ENCODE measurements at regions not wholly inside any gene's neighbourhood (a gene's known extent, or its start where the extent isn't known, plus 50 kb on each side); places are given as distances from the start of the nearest gene placed in this dataset.

- Mint-ChIP-seq H3K9me3 (peaks cover 4% of the 10 kb centered on the region), H3K4me1 (no peaks in the 10 kb centered on the region), H3K27ac (no peak overlapping the region), H3K27me3 (ENCODE audit: low read depth, poor library complexity) (peaks cover 4% of the 10 kb centered on the region), H3K4me3 (no peak overlapping the region), H3K36me3 (ENCODE audit: low read depth) (peaks cover 5% of the 10 kb centered on the region)
- TF ChIP-seq CTCF (IDR thresholded peaks at IDR 0.05), result no peak
- DNase-seq, result no peak
Observed at GRCh38 chr3:84836961-84837360, 121.8 kb upstream of the CADM2 start.

- no peak for DNase-seq
- Mint-ChIP-seq H3K27me3 (ENCODE audit: low read depth, poor library complexity) (no peaks in the 10 kb centered on the region), H3K27ac (no peak overlapping the region), H3K4me1 (no peaks in the 10 kb centered on the region), H3K9me3 (no peaks in the 10 kb centered on the region), H3K4me3 (no peak overlapping the region), H3K36me3 (ENCODE audit: low read depth) (no peaks in the 10 kb centered on the region)
- TF ChIP-seq CTCF (IDR thresholded peaks at IDR 0.05), result no peak
Observed at GRCh38 chr3:84877092-84877491, 81.7 kb upstream of the CADM2 start.

- Mint-ChIP-seq H3K4me1 (no peaks in the 10 kb centered on the region), H3K4me3 (no peak overlapping the region), H3K27ac (no peak overlapping the region), H3K9me3 (no peaks in the 10 kb centered on the region), H3K36me3 (ENCODE audit: low read depth) (no peaks in the 10 kb centered on the region), H3K27me3 (ENCODE audit: low read depth, poor library complexity) (peaks cover 2% of the 10 kb centered on the region)
- no peak for DNase-seq
- no peak for TF ChIP-seq CTCF (IDR thresholded peaks at IDR 0.05)
Observed at GRCh38 chr3:84881288-84881687, 77.5 kb upstream of the CADM2 start.

GRCh38 chr3:84885199-84885882 lies 73.4 kb upstream of the CADM2 start:
- Mint-ChIP-seq H3K27ac (no peak overlapping the region), H3K36me3 (ENCODE audit: low read depth) (no peaks in the 10 kb centered on the region), H3K4me3 (no peak overlapping the region), H3K4me1 (no peaks in the 10 kb centered on the region), H3K9me3 (peaks cover 12% of the 10 kb centered on the region), H3K27me3 (ENCODE audit: low read depth, poor library complexity) (peaks cover 6% of the 10 kb centered on the region)
- DNase-seq, result no peak
- TF ChIP-seq CTCF (IDR thresholded peaks at IDR 0.05), result no peak

GRCh38 chr3:84891851-84892250 lies 66.9 kb upstream of the CADM2 start:
- Mint-ChIP-seq H3K4me1 (no peaks in the 10 kb centered on the region), H3K4me3 (no peak overlapping the region), H3K27ac (no peak overlapping the region), H3K36me3 (ENCODE audit: low read depth) (no peaks in the 10 kb centered on the region), H3K9me3 (peaks cover 27% of the 10 kb centered on the region), H3K27me3 (ENCODE audit: low read depth, poor library complexity) (peaks cover 3% of the 10 kb centered on the region)
- no peak for TF ChIP-seq CTCF (IDR thresholded peaks at IDR 0.05)
- no peak for DNase-seq

GRCh38 chr3:84893211-84893610 lies 65.6 kb upstream of the CADM2 start:
- Mint-ChIP-seq H3K27me3 (ENCODE audit: low read depth, poor library complexity) (peaks cover 3% of the 10 kb centered on the region), H3K9me3 (peaks cover 40% of the 10 kb centered on the region), H3K4me1 (no peaks in the 10 kb centered on the region), H3K4me3 (no peak overlapping the region), H3K36me3 (ENCODE audit: low read depth) (no peaks in the 10 kb centered on the region), H3K27ac (no peak overlapping the region)
- no peak for TF ChIP-seq CTCF (IDR thresholded peaks at IDR 0.05)
- no peak for DNase-seq
